ENCODE measurements at regions not wholly inside any gene's neighbourhood (a gene's known extent, or its start where the extent isn't known, plus 50 kb on each side); places are given as distances from the start of the nearest gene placed in this dataset.

DNA sequence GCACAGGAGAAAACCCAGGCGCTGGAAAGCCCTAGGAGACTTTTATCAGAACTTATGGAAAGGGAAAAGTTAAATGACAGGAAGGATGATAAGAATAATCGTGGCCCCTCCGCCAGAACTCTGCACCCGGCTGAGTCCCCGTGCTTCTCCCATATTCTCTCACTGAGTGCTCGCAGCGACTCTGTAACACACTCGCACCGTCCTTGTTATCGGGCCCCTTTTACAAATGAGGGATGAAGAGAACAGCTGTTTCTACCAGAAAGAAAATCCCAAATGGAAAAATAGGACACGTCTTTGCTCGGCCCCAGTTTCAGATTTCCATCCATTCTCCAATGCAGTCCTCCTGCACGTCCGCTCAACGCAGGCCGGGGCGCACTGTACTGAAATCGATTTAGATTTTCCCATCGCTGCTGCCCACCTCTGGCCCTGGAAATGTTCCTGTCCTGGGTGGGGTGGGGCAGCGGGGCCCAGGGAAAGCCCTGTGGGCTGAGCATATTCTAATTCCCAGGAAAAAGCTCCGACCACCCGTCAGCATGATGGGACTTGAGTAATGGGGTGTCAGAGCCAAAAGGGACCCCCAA lies 66.4 kb downstream of the KCNF1 start:
- no peak for DNase-seq

DNA sequence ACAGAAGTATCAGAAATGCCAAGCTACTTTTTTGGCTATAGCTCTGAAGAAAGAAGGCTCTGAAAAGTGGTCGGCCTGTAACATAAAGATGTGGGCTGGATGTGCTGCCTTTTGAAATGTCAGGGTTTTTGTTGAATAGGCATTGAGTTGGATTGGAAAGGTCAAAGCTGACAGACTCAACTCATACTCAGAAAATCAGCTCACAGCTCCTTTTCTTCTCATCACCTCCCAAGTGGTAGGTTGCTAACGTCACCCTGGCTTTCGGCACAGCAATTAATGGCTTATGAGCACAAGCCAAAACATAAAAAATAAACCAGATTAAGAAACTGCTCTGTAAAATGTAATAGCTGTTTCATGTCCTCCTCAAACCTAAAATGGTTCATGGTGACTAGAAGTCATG lies 68.3 kb downstream of the KCNF1 start:
- DNase-seq = no peak

More for the DNA sequence above, 66.4 kb downstream of the KCNF1 start:
- Histone ChIP-seq H3K27ac (ENCODE audit: low read depth in 1 of 2, low read length in 2 of 2) (no peak overlapping the region), H2AFZ (ENCODE audit: insufficient read depth, low read depth, low read length, poor library complexity, severe bottlenecking) (no peak overlapping the region), H3K9ac (ENCODE audit: insufficient read depth, low read length, poor library complexity, severe bottlenecking) (no peak overlapping the region), H4K20me1 (ENCODE audit: insufficient read depth, low read length) (no peaks in the 10 kb centered on the region), H3K36me3 (replicated peaks in 1 of 2; ENCODE audit: control insufficient read depth in 1 of 2, insufficient read depth in 2 of 2, low read length in 2 of 2) (no peaks in the 10 kb centered on the region), H3K4me2 (replicated peaks; ENCODE audit: extremely low read depth, low read length, poor library complexity, severe bottlenecking) (no peak overlapping the region), H3K9me3 (replicated peaks in 1 of 2; ENCODE audit: control insufficient read depth in 1 of 2, insufficient read depth in 1 of 2, low read length in 2 of 2) (no peaks in the 10 kb centered on the region), H3K27me3 (ENCODE audit: control insufficient read depth in 2 of 2, insufficient read depth in 2 of 2, low read length in 2 of 2) (no peaks in the 10 kb centered on the region), H3K4me3 (replicated peaks in 1 of 3; ENCODE audit: low read depth in 2 of 3, low read length in 3 of 3) (no peak overlapping the region), H3K4me1 (ENCODE audit: control insufficient read depth in 1 of 2, insufficient read depth in 2 of 2, low read length in 2 of 2) (peaks cover 7% of the 10 kb centered on the region in 2 donors), H3K79me2 (ENCODE audit: insufficient read depth, low read length) (no peaks in the 10 kb centered on the region)
- intact Hi-C loops (cut with micrococcal nuclease) = no loop called here
- peaks cover 0 to 3% of the 10 kb centered on the region in 2 donors for H3K36me3 Mint-ChIP-seq
- H3K9me3 Mint-ChIP-seq = peaks cover 0 to 8% (median 1%) of the 10 kb centered on the region in 7 donors
- WGBS (ENCODE audit: insufficient coverage) = 94% methylated on average over 14 of the region's 22 CpGs
- peak overlapping the region in 1 of 7 donors; percentile 33 for H3K27ac Mint-ChIP-seq
- H3K27me3 Mint-ChIP-seq (ENCODE audit: low read depth in 3 of 3) = peaks cover 0 to 6% (median 4%) of the 10 kb centered on the region in 3 donors
- no peak overlapping the region for H3K4me3 Mint-ChIP-seq
- TF ChIP-seq CTCF (IDR thresholded peaks at IDR 0.05) = no peak
- peaks cover 15% of the 10 kb centered on the region for H3K4me1 Mint-ChIP-seq

More for the DNA sequence above, 68.3 kb downstream of the KCNF1 start:
- Histone ChIP-seq H2AFZ (ENCODE audit: insufficient read depth, low read depth, low read length, poor library complexity, severe bottlenecking) (no peak overlapping the region), H3K27me3 (ENCODE audit: control insufficient read depth in 2 of 2, insufficient read depth in 2 of 2, low read length in 2 of 2) (no peaks in the 10 kb centered on the region), H3K27ac (ENCODE audit: low read depth in 1 of 2, low read length in 2 of 2) (no peak overlapping the region), H3K4me1 (ENCODE audit: control insufficient read depth in 1 of 2, insufficient read depth in 2 of 2, low read length in 2 of 2) (peaks cover 6 to 7% of the 10 kb centered on the region in 2 donors), H4K20me1 (ENCODE audit: insufficient read depth, low read length) (no peaks in the 10 kb centered on the region), H3K79me2 (ENCODE audit: insufficient read depth, low read length) (no peaks in the 10 kb centered on the region), H3K4me2 (replicated peaks; ENCODE audit: extremely low read depth, low read length, poor library complexity, severe bottlenecking) (no peak overlapping the region), H3K4me3 (replicated peaks in 1 of 3; ENCODE audit: low read depth in 2 of 3, low read length in 3 of 3) (no peak overlapping the region), H3K9ac (ENCODE audit: insufficient read depth, low read length, poor library complexity, severe bottlenecking) (no peak overlapping the region), H3K9me3 (replicated peaks in 1 of 2; ENCODE audit: control insufficient read depth in 1 of 2, insufficient read depth in 1 of 2, low read length in 2 of 2) (no peaks in the 10 kb centered on the region), H3K36me3 (replicated peaks in 1 of 2; ENCODE audit: control insufficient read depth in 1 of 2, insufficient read depth in 2 of 2, low read length in 2 of 2) (no peaks in the 10 kb centered on the region)
- intact Hi-C loops (cut with micrococcal nuclease) = no loop called here
- Mint-ChIP-seq H3K36me3 (no peaks in the 10 kb centered on the region), H3K4me3 (no peak overlapping the region), H3K27me3 (ENCODE audit: low read depth in 3 of 3) (peaks cover 3 to 6% (median 4%) of the 10 kb centered on the region in 3 donors), H3K27ac (no peak overlapping the region), H3K9me3 (no peaks in the 10 kb centered on the region), H3K4me1 (peaks cover 11% of the 10 kb centered on the region)
- WGBS (ENCODE audit: insufficient coverage) = no CpG with 5 or more reads among the region's 3 CpGs
- TF ChIP-seq CTCF (IDR thresholded peaks at IDR 0.05) = no peak

Measured in CD14-positive monocyte (primary cell).